Inflammatory macrophage treated with lipopolysaccharide for 1 hour (primary cell): ENCODE measurements at regions not wholly inside any gene's neighbourhood (a gene's known extent, or its start where the extent isn't known, plus 50 kb on each side); places are given as distances from the start of the nearest gene placed in this dataset.
A peak's percentile ranks its signal among the peaks of the same experiment; 100 is the strongest.

ENCODE experiments used
- DNase-seq, 2 donors: peaks; one replicate each; pipeline ENCODE4 v3.0.0-alpha.2; 2020 to 2022

GRCh38 chr16:51569203-51569931 is 418.3 kb upstream of the SALL1 start:
- peak; percentile 6 to 19 for DNase-seq

- DNase-seq, result no peak
Observed at GRCh38 chr16:51567911-51568310, 416.8 kb upstream of the SALL1 start.

DNA sequence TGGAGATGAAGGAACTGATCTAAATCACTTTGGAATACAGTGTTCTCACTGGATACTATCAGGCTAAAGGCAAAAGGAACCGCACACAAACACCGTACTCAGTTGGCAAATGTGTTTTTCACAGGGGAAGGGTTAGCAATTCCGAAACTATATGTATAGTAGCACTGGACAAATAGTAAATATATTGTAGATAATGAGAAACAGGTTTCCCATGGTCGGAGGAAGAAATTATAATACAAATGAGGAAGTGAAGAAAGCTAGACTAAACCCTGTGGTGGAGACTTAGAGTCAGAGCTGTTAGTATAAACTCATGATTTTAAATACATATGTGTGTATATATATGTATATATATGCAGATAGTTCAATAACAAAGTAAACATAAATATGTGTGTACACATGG is 414.1 kb upstream of the SALL1 start:
- DNase-seq, result no peak

DNA sequence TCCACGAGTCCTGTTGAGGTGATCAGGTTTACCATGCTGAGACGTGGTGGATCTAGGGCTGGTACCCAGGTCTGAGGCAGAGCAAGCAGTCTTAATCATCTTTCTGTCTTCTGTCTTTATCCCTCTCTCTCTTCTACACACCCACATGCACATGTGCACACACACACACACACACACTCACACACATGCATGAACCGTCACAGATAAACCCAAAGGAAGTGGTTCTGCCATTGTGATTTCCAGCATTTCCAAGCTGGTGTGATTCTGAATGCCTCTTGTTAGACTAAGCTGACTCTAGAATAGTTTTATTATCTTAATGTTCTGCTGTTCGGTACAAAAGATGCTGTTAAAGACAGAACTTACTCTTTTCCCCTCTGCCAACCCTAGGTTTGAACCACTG is 411.8 kb upstream of the SALL1 start:
- no peak for DNase-seq

DNA sequence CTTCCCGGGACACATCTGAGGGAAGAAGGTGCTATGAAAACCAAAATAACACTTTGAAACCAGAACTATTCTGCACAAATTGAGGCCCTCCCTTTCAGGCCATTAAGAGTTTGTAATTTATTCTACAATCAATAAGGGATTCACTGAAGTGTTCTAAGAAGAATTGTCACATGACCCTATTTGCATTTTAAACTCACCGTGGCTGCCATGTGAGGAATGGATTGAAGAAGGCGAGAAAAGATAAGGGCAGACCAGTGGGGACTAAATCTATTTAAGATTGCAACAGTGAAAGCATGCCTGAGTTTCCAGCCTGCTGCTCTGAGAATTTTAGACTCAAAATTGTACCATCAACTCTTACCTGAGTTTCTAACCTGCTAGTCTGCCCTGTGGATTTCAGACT is 408.8 kb upstream of the SALL1 start:
- no peak for DNase-seq

DNA sequence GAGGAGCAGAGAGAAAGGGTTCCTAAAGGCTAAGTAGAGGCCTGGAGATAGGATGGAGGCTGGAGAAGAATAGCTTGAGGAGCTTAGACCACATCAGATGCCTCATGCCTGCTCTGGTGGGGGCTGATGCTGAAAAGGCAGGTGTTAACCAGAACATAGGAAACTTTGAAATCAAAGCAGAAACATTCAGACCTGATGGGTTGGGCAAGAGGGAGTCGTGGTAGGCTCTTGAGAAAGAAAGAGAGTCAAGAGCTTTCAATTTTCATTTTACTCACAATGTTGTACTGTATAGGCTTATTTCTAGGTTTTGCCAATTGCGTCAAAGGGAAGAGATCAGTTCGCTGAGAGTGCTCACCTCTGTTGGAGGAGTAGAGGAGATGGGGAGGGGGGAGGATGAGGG is 406.6 kb upstream of the SALL1 start:
- DNase-seq, result no peak

DNA sequence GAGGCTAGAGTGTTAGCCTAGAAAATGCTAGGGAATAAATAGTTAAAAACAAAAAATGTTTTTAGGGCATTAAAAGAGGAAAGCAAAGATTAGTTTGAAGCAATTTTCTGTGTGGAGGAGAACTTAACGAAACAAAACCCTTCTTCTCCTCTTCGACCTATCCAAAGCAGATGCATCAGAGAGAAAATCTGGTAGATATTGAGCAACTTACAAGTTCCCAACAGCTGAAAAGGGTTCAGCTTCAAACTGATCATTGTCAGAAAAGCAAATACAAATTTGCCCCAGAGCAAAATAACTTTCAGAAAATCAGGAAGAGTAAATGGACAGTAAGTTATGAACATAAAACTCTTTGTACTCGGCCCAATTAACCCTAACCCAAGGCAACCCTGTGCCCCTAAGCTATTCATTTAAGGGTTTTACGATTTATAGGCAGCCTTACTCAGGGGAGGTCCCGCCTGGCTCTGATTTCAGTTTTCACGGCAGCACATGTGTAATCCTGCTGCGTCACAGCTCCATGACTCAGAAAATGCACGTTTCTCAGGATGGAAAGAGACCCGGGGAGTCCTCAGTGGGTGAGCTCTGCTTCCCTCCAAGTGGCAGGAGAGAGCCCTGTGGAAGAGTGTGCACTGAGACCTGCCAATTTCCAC is 405.7 kb upstream of the SALL1 start:
- DNase-seq, result no peak

DNA sequence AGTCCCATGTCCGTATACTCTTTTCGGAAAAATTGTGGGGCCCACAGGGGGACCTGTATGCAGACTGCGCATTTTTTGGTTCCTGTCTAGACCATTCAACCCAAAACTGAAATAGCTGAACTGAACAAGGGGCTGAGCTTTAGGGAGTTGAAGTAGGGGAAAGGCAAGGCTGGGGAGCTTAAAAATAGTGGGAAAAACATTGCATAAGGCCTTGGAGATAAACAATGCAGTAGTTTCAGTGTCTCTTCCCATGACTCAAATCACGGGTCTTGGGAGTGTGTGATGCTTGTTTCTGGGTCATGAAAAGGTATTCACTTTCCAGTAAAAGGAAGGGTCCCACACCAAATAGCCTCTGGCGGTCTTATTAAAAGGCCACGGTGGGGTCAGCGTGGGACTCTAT is 402.8 kb upstream of the SALL1 start:
- no peak for DNase-seq

DNA sequence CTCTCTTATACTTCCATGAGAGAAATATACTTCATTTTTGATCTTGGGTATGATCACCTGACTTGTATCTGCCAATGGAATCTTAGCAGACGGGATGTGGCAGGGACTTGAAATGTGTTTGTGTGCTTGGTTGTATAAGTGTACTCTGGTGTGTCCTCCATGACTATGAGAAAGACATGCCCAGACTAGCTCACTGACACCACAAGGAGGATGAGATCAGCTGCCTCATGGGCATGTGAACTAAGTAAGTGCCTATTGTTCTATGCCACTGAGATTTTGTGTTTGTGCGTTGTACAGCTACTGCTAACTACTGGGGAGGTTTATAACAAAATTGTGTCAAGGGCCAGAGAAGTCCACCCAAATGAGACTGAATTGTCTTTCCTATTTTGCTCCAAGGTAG is 402.2 kb upstream of the SALL1 start:
- DNase-seq, result no peak

DNA sequence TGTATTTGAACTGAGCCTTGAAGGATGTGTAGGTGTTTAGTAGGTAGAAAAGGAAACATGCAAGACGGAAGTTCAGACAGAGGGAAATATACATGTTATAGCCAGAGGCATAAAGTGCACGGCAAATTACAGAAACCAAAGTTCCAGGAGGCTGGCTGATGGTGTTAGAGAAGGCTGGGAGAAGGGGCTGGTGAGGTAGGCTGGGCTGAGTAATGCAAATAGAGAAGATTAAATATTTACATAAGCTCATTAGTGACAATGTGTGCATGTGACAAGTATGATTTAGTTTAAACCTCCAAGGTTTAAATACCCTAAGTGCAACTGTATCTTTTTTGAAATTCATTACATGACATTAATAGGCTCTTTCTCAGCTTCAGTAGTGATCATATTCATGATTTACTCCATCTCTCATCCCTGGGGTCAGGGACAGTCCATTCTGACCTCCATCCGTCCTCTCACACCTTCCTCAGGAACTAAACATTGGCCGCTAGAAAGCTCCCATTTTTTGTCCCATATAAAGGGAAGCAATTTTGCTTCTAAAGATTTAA is 399.8 kb upstream of the SALL1 start:
- DNase-seq, result no peak

- no peak for DNase-seq
Observed at GRCh38 chr16:51549836-51550235, 398.8 kb upstream of the SALL1 start.

DNA sequence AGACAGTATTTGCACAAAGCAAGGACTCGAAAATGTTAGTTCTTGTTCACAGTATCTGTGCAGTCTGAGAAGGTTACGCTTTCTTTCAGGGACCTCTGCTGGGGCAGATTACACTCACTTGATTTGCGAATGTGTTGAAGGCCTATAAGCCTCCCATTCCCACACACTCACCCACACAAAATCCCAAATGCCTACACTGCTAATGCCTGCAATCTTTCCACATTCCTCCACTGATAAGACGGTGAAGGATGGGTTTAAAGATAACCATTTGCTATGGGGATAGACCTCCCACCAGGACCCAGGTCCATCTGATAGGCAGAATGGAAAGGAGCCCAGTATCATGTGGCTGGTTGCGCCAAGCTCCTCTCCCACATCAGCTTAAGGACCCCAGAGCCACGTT is 394.9 kb upstream of the SALL1 start:
- no peak for DNase-seq

DNA sequence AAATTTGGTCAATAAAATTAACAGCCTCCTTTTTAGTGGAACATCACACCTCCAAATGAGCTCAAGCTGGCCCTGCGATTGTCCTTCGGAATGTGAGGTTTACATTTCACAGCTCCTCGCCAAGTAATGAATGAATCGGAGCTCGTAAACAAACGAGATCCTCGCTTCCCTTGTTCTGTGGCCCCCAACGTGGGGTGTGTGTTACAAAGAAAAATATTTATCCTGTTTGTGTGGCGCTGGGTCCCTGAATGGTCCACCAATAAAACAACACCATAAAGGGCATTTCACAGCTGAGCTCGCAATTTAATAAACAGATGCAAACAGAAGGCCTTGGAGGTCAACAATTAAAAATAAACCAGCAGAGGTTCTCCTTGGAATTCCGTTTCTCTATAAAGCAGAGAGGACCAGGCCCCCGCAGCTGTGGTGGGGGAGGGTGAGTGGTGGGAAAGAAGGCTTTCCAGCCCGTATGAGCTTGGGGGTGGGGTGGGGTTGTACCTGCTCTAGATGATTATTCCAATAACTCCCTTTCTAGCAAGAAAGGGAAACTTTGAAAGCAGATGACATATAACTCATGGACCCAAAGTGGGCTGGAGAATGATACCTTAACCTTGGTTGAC is 393.9 kb upstream of the SALL1 start:
- no peak for DNase-seq

DNA sequence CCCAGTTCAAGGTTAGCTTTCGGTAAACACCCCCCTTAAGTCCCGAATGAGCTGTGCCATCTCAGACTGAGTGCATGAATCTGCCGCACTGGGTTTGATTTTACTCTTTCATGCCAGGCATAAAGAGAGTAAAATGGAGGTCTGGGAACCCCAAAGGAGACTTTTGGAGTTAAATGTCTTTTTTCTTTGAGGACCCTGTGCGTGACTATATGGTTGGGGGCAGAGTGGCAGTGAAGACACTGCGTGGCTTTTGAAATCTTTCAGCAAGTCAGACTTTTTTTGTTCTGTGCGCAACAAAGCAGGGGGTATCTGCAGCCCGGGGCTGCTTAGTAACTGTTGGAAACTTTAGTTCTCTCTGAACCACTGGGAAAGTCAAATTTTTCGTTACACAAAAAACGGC is 392.9 kb upstream of the SALL1 start:
- no peak for DNase-seq

GRCh38 chr16:51542981-51543815 is 392.1 kb upstream of the SALL1 start:
- DNase-seq, result no peak

GRCh38 chr16:51540259-51540658 is 389.2 kb upstream of the SALL1 start:
- DNase-seq, result no peak

DNA sequence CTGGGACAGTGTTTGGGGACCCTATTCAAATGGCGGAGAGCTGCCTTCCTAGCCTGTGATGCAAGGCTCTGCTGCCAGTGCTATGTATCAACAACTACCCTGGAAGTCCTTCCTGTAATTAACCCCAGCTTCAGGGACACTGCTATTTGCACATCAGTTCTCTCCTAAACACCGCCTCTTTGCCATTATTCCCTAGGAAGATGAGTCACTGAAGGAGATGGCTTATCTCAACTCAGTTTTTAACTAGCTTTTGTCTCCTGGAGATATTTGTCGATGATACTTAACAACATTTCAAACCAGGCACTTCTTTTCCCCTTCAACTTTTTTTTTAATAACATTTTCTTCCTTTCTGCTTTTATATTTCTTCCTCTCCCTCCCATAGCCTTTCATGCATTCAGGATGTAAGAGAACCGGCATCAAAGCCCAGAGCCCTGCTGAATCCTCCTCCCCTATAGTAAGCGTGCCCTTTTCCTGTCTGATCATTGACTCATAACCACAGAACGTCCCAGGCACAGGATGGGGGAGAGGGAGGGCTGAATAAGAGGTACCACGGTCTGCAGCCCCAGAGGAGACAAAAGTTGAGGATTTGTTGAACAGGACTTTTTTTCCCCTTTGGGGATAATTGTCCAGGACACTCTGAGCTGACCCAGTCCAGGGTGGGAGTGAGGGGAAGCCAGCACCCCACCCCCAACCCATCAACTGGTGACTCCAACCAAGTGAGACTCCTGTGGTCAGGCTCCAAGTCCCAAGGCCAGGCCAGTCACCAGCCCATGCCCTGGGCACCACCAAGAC is 387.8 kb upstream of the SALL1 start:
- no peak for DNase-seq

- no peak for DNase-seq
Observed at GRCh38 chr16:51535591-51535990, 384.5 kb upstream of the SALL1 start.

DNA sequence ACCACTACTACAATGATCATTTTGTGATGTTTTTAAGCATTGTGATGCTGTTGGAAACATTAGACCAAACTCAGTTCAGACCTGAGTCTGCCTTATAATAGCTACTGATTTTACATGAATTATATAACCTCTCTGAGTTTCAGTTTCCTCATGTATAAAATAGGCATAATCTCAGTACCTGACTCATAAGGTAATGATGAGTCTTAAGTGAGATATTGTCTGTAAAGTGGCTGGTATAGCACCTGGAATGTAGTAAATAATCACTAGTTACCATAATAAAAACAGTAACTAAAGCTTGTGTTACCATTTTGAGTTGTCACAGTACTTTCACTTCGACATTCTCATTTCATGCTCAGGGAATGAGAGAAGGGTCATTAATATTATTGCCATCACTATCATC is 381.5 kb upstream of the SALL1 start:
- DNase-seq, result no peak

GRCh38 chr16:51531271-51531670 is 380.2 kb upstream of the SALL1 start:
- no peak for DNase-seq

DNA sequence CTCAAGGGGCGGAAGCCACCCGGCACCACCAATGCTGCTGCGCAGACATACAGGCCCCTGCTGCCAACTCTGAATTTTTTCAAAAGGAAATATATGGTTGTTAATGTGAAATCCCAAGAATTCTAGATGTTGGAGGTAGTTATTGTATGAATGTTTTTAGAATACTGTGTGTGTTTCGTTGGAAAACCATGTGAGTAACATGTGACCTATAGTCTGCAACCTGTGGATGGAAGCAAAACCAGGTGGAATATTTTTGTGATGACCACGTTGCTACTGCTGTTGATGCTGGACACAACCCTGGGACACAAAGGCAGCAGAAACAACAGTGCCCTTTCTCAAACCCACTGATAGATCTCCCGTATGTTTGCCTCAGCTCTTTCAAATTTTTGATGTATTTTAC is 376.3 kb upstream of the SALL1 start:
- DNase-seq, result no peak

DNA sequence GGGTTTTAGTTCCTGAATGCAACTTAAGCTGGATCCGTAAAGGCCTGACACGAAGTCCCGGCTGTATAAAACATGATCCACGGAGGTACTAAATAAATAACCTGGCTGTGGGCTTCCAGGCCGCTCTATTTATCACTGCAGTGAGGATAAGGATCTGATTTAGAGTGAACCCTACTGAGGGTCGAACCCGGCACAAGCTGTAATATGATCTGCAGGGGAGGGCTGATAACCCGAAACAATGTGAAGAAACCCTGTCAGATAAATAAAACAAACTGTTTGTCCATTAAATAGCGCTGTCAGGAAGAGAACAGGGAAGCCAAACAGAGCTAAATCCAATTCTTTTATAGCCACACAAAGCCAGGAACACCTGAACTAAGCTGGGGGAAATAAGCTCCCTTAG is 375.6 kb upstream of the SALL1 start:
- DNase-seq, result no peak
